GM13976 (cell line): ENCODE measurements at regions not wholly inside any gene's neighbourhood (a gene's known extent, or its start where the extent isn't known, plus 50 kb on each side); places are given as distances from the start of the nearest gene placed in this dataset.

ENCODE experiments used
- DNase-seq: peaks from one replicate; pipeline ENCODE4 v3.0.0; 2012; ENCODE audit warnings: low spot score
- CTCF ChIP-seq: IDR thresholded peaks from 2 replicates; pipeline ENCODE4 v1.5.1; 2012; ENCODE audit warnings: borderline replicate concordance, mild to moderate bottlenecking; ENCODE audit not compliant: insufficient read depth; ENCODE audit errors: extremely low read depth, missing control alignments, control extremely low read depth
- in situ Hi-C: fragments of 300-500 bp; cut with MboI; formaldehyde crosslinking; loops from one replicate; pipeline ENCODE4 v1.12.0; 2022; ENCODE audit warnings: low sequenced_read_pairs, mixed read lengths, inconsistent platforms; ENCODE audit not compliant: unreplicated experiment

GRCh38 chr20:16209357-16209756 lies 363.9 kb downstream of the KIF16B start:
- TF ChIP-seq CTCF: no peak
- in situ Hi-C loops: no loop called here
- DNase-seq: no peak

GRCh38 chr20:16208443-16208842 lies 364.8 kb downstream of the KIF16B start:
- DNase-seq: no peak
- in situ Hi-C loops: no loop called here
- TF ChIP-seq CTCF: no peak

GRCh38 chr20:16206817-16207216 lies 366.4 kb downstream of the KIF16B start:
- no peak for DNase-seq
- in situ Hi-C loops: no loop called here
- TF ChIP-seq CTCF: no peak

GRCh38 chr20:16205507-16205906 lies 367.7 kb downstream of the KIF16B start:
- DNase-seq: no peak
- in situ Hi-C loops: no loop called here
- no peak for TF ChIP-seq CTCF

GRCh38 chr20:16203096-16203495 lies 370.2 kb downstream of the KIF16B start:
- DNase-seq: no peak
- TF ChIP-seq CTCF: no peak
- in situ Hi-C loops: no loop called here

- no peak for TF ChIP-seq CTCF
- in situ Hi-C loops: no loop called here
These were observed 372.1 kb downstream of the KIF16B start for GRCh38 chr20:16201191-16201590.

GRCh38 chr20:16197696-16198095 lies 375.6 kb downstream of the KIF16B start:
- TF ChIP-seq CTCF: no peak
- DNase-seq: no peak
- in situ Hi-C loops: no loop called here

More at GRCh38 chr20:16201191-16201590, 372.1 kb downstream of the KIF16B start:
- DNase-seq: no peak
